Naive thymus-derived CD4-positive, alpha-beta T cell (primary cell): ENCODE measurements at regions not wholly inside any gene's neighbourhood (a gene's known extent, or its start where the extent isn't known, plus 50 kb on each side); places are given as distances from the start of the nearest gene placed in this dataset.

Experiments
- ATAC-seq: fragments of 150-1000 bp; cut with Tn5 transposase; 2 replicates; pipeline ENCODE4 v1.10.0; 2021; ENCODE audit warnings: mild to moderate bottlenecking, moderate library complexity
- CTCF ChIA-PET: fragments of 350-600 bp; sonication (Branson Sonifier 250); formaldehyde crosslinking; loops from one replicate; lab custom pipeline; 2021; ENCODE audit warnings: antibody characterized with exemption; lab: Charles Lee
- POLR2A ChIA-PET: fragments of 350-600 bp; sonication (Branson Sonifier 250); formaldehyde crosslinking; loops from one replicate; lab custom pipeline; 2021; ENCODE audit warnings: antibody characterized with exemption, inconsistent platforms; lab: Charles Lee
- DNase-seq, 9 donors: peaks; one replicate each; pipeline versions ENCODE4 v3.0.0 to v3.0.0-alpha.2; 2020 to 2022; ENCODE audit warnings: mixed read lengths in 1 of 9
- H3K27ac ChIP-seq: one replicate; pipeline ENCODE4 v1.7.0; 2013; ENCODE audit warnings: mild to moderate bottlenecking, low read depth, low read length, moderate library complexity
- H3K27me3 ChIP-seq, 2 donors: one replicate each; pipeline ENCODE4 v1.7.0; 2013; ENCODE audit warnings: low read length in 2 of 2, mild to moderate bottlenecking in 2 of 2, moderate library complexity in 2 of 2; ENCODE audit not compliant: control insufficient read depth in 2 of 2, insufficient read depth in 2 of 2
- H3K36me3 ChIP-seq, 3 experiments: 1 replicate in 2 of 3; 2 replicates in 1 of 3; pipeline ENCODE4 v1.7.0; 2013; ENCODE audit warnings: low read length in 3 of 3, mild to moderate bottlenecking in 3 of 3, moderate library complexity in 1 of 3; ENCODE audit not compliant: insufficient read depth in 3 of 3, control insufficient read depth in 2 of 3
- H3K4me1 ChIP-seq, 2 donors: one replicate each; pipeline ENCODE4 v1.7.0; 2013; ENCODE audit warnings: low read length in 2 of 2, mild to moderate bottlenecking in 2 of 2, moderate library complexity in 1 of 2; ENCODE audit not compliant: control insufficient read depth in 2 of 2, insufficient read depth in 2 of 2
- H3K4me3 ChIP-seq: 2 replicates; pipeline ENCODE4 v1.7.0; 2013; ENCODE audit warnings: mild to moderate bottlenecking, low read length
- H3K9me3 ChIP-seq, 3 experiments: 1 replicate in 2 of 3; 2 replicates in 1 of 3; pipeline ENCODE4 v1.7.0; 2013; ENCODE audit warnings: low read length in 3 of 3; ENCODE audit not compliant: control insufficient read depth in 2 of 3
- H3K27ac Mint-ChIP-seq, 9 donors: one replicate each; pipeline ENCODE4 v1.8.0; 2020 to 2022; ENCODE audit warnings: mixed read lengths in 9 of 9, mild to moderate bottlenecking in 8 of 9, moderate library complexity in 5 of 9, inconsistent platforms in 2 of 9
- H3K27me3 Mint-ChIP-seq, 5 donors: one replicate each; pipeline ENCODE4 v1.8.0; 2021 to 2022; ENCODE audit warnings: mixed read lengths in 5 of 5, mild to moderate bottlenecking in 1 of 5
- H3K36me3 Mint-ChIP-seq, 5 donors: one replicate each; pipeline ENCODE4 v1.8.0; 2020 to 2022; ENCODE audit warnings: mixed read lengths in 5 of 5, mild to moderate bottlenecking in 3 of 5, inconsistent platforms in 1 of 5
- H3K4me1 Mint-ChIP-seq, 7 donors: one replicate each; pipeline ENCODE4 v1.8.0; 2020 to 2022; ENCODE audit warnings: mixed read lengths in 7 of 7, mild to moderate bottlenecking in 3 of 7, inconsistent platforms in 1 of 7
- H3K4me3 Mint-ChIP-seq, 10 donors: one replicate each; pipeline ENCODE4 v1.8.0; 2020 to 2022; ENCODE audit warnings: mild to moderate bottlenecking in 10 of 10, mixed read lengths in 10 of 10, moderate library complexity in 6 of 10, inconsistent platforms in 2 of 10
- H3K9me3 Mint-ChIP-seq, 11 donors: one replicate each; pipeline ENCODE4 v1.8.0; 2020 to 2022; ENCODE audit warnings: mixed read lengths in 11 of 11, mild to moderate bottlenecking in 4 of 11, inconsistent platforms in 1 of 11, moderate library complexity in 1 of 11
- intact Hi-C, 2 donors: fragments of 100-400 bp; cut with micrococcal nuclease; formaldehyde crosslinking; loops; one replicate each; pipeline ENCODE4 v1.15.1; 2023

- H3K27ac Mint-ChIP-seq, result no peak overlapping the region
- Histone ChIP-seq H3K4me1 (no peaks in the 10 kb centered on the region), H3K27ac (no peak overlapping the region), H3K36me3 (no peaks in the 10 kb centered on the region), H3K9me3 (peaks cover 0 to 3% (median 0%) of the 10 kb centered on the region in 3 experiments), H3K4me3 (no peak overlapping the region), H3K27me3 (no peaks in the 10 kb centered on the region)
- H3K9me3 Mint-ChIP-seq, result peaks cover 5 to 37% (median 9%) of the 10 kb centered on the region in 11 donors
- intact Hi-C loops, result no loop called here
- no peaks in the 10 kb centered on the region for H3K36me3 Mint-ChIP-seq
- ATAC-seq (no peak), DNase-seq (no peak)
- H3K27me3 Mint-ChIP-seq, result no peaks in the 10 kb centered on the region
- no peaks in the 10 kb centered on the region for H3K4me1 Mint-ChIP-seq
- ChIA-PET POLR2A (no interaction called here), CTCF (no interaction called here)
- H3K4me3 Mint-ChIP-seq, result no peak overlapping the region
Observed at GRCh38 chr3:168383573-168383972, 287.8 kb upstream of the GOLIM4 start.

DNA sequence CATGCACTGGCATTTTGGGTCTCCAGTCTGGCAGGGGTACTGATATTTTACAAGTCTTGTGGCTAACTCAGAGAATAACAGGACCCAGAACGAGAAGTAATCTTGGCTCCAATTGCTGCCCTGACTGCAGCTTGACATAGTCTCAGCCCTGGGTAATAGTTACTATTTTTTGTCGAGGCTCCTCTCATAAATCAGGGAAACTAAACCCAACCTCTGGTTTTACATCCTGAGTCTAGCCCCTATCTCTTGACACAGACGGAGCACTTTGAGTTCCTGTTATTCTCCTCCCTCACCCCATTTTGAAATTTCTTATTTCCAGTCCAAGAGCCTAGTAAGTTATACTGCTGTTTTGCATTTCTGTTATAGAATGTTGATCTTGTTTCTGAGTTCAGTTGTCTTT is 276.1 kb upstream of the GOLIM4 start:
- Mint-ChIP-seq H3K4me3 (no peak overlapping the region), H3K9me3 (peaks cover 0 to 10% (median 0%) of the 10 kb centered on the region in 11 donors), H3K27me3 (no peaks in the 10 kb centered on the region), H3K4me1 (no peaks in the 10 kb centered on the region), H3K36me3 (no peaks in the 10 kb centered on the region), H3K27ac (no peak overlapping the region)
- Histone ChIP-seq H3K27ac (no peak overlapping the region), H3K4me1 (no peaks in the 10 kb centered on the region), H3K36me3 (no peaks in the 10 kb centered on the region), H3K4me3 (no peak overlapping the region), H3K9me3 (no peaks in the 10 kb centered on the region), H3K27me3 (no peaks in the 10 kb centered on the region)
- intact Hi-C loops, result no loop called here
- ATAC-seq (no peak), DNase-seq (no peak)
- ChIA-PET CTCF (interaction anchor here (1.4 kb wide), 1 partner anchor 9 kb away, joined by 4 read pairs; no protein-coding TSS in a partner anchor), POLR2A (no interaction called here)

- Mint-ChIP-seq H3K4me3 (no peak overlapping the region), H3K27me3 (no peaks in the 10 kb centered on the region), H3K27ac (no peak overlapping the region), H3K36me3 (no peaks in the 10 kb centered on the region), H3K9me3 (peaks cover 0 to 11% (median 0%) of the 10 kb centered on the region in 11 donors), H3K4me1 (no peaks in the 10 kb centered on the region)
- Histone ChIP-seq H3K27me3 (no peaks in the 10 kb centered on the region), H3K9me3 (no peaks in the 10 kb centered on the region), H3K27ac (no peak overlapping the region), H3K36me3 (no peaks in the 10 kb centered on the region), H3K4me1 (no peaks in the 10 kb centered on the region), H3K4me3 (no peak overlapping the region)
- CTCF ChIA-PET, result no interaction called here
- DNase-seq, result no peak
- no peak for ATAC-seq
- intact Hi-C loops, result no loop called here
- POLR2A ChIA-PET, result no interaction called here
Observed at GRCh38 chr3:168364967-168365366, 269.2 kb upstream of the GOLIM4 start.

DNA sequence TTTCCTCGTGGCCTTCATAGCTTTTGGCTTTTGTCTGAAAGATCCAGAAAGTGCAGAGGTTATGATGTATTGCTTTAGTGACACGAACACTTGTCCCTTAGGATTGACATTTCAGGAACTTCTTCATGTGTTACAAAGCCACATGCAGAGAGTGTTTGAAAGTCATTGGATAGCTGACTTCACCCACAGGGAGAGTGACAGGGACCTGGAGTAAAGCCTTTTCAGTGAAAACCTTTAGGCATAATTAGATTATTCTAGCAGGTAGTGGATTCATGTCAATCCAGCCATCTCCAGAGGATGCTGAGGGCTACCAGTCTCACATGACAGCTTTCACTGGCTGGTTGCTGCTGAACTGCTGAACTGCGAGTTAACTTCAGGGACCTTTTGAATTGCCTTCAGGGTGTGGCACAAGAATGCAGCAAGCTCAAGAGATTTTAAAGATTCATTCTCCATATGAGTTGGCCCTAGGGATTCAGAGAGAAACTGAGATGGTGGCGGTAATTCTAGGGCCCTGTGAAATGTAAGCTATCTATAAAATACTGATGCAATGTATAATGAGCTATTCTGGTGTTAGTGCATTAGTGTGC is 267.0 kb upstream of the GOLIM4 start:
- DNase-seq, result no peak
- H3K27me3 Mint-ChIP-seq, result no peaks in the 10 kb centered on the region
- H3K36me3 ChIP-seq, result no peaks in the 10 kb centered on the region
- no peak overlapping the region for H3K27ac Mint-ChIP-seq
- H3K9me3 Mint-ChIP-seq, result peaks cover 0 to 7% (median 0%) of the 10 kb centered on the region in 11 donors
- no peak overlapping the region for H3K4me3 ChIP-seq
- no peak for ATAC-seq
- no peaks in the 10 kb centered on the region for H3K27me3 ChIP-seq
- POLR2A ChIA-PET, result no interaction called here
- H3K4me3 Mint-ChIP-seq, result no peak overlapping the region
- no peak overlapping the region for H3K27ac ChIP-seq
- no peaks in the 10 kb centered on the region for H3K36me3 Mint-ChIP-seq
- intact Hi-C loops, result no loop called here
- H3K9me3 ChIP-seq, result no peaks in the 10 kb centered on the region
- H3K4me1 ChIP-seq, result no peaks in the 10 kb centered on the region
- no peaks in the 10 kb centered on the region for H3K4me1 Mint-ChIP-seq
- CTCF ChIA-PET, result interaction anchor here (1.9 kb wide), 1 partner anchor 9 kb away, joined by 4 read pairs; no protein-coding TSS in a partner anchor

GRCh38 chr3:168362156-168362555 is 266.4 kb upstream of the GOLIM4 start:
- no peak overlapping the region for H3K4me3 ChIP-seq
- no peaks in the 10 kb centered on the region for H3K27me3 ChIP-seq
- ATAC-seq (no peak), DNase-seq (no peak)
- H3K27ac ChIP-seq, result no peak overlapping the region
- POLR2A ChIA-PET, result no interaction called here
- no peaks in the 10 kb centered on the region for H3K36me3 ChIP-seq
- no peaks in the 10 kb centered on the region for H3K4me1 ChIP-seq
- CTCF ChIA-PET, result interaction anchor here (1.9 kb wide), 1 partner anchor 9 kb away, joined by 4 read pairs; no protein-coding TSS in a partner anchor
- Mint-ChIP-seq H3K36me3 (no peaks in the 10 kb centered on the region), H3K4me1 (no peaks in the 10 kb centered on the region), H3K4me3 (no peak overlapping the region), H3K27ac (no peak overlapping the region), H3K9me3 (peaks cover 0 to 4% (median 0%) of the 10 kb centered on the region in 11 donors), H3K27me3 (no peaks in the 10 kb centered on the region)
- no peaks in the 10 kb centered on the region for H3K9me3 ChIP-seq
- intact Hi-C loops, result no loop called here

DNA sequence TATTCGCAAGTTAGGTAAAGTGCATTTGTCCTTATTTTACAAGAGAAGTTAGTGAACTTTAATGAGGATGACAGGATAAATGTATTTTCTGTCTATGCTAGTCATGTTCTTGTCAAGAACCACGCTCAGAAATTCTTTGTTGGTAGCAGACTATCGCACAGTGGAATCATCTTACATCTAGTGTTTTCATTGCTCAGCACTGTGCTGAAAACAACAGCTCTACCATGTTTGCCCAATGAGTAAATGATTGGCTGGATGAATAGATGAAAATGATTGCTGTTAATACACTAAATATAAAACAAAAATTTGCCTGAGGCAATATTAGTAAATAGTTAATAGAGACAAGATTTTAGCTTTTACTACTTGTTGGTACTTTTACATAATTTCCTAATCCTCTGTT is 265.3 kb upstream of the GOLIM4 start:
- Histone ChIP-seq H3K4me3 (no peak overlapping the region), H3K9me3 (no peaks in the 10 kb centered on the region), H3K27me3 (no peaks in the 10 kb centered on the region), H3K27ac (no peak overlapping the region), H3K36me3 (no peaks in the 10 kb centered on the region), H3K4me1 (no peaks in the 10 kb centered on the region)
- CTCF ChIA-PET, result no interaction called here
- H3K9me3 Mint-ChIP-seq, result peaks cover 0 to 5% (median 0%) of the 10 kb centered on the region in 11 donors
- DNase-seq, result no peak
- no peak overlapping the region for H3K27ac Mint-ChIP-seq
- no peak overlapping the region for H3K4me3 Mint-ChIP-seq
- no peaks in the 10 kb centered on the region for H3K4me1 Mint-ChIP-seq
- H3K27me3 Mint-ChIP-seq, result no peaks in the 10 kb centered on the region
- no peak for ATAC-seq
- intact Hi-C loops, result no loop called here
- POLR2A ChIA-PET, result no interaction called here
- no peaks in the 10 kb centered on the region for H3K36me3 Mint-ChIP-seq
